Panc1 (cell line): ENCODE measurements at regions not wholly inside any gene's neighbourhood (a gene's known extent, or its start where the extent isn't known, plus 50 kb on each side); places are given as distances from the start of the nearest gene placed in this dataset.

Experiments
- ATAC-seq: fragments of 200-7000 bp; cut with Tn5 transposase; 2 replicates; pipeline ENCODE4 v1.9.1; 2020; ENCODE audit warnings: mild to moderate bottlenecking, moderate library complexity
- BruUV-seq: library from RNA; stranded (reverse); fragments of 400-500 nt; replicated peaks from 2 replicates; lab custom pipeline; 2021; lab: Mats Ljungman, UMichigan
- CTCF ChIA-PET: fragments of 300-600 bp; sonication (Branson Sonifier 250); formaldehyde crosslinking; loops from one replicate; lab custom pipeline; 2022; ENCODE audit warnings: antibody characterized with exemption; lab: Charles Lee
- POLR2A ChIA-PET: fragments of 300-600 bp; sonication (Branson Sonifier 250); formaldehyde crosslinking; loops from one replicate; lab custom pipeline; 2022; ENCODE audit warnings: antibody characterized with exemption; lab: Charles Lee
- DNase-seq: peaks from one replicate; pipeline ENCODE4 v3.0.0-alpha.2; 2010; ENCODE audit warnings: low read depth, low spot score
- H3K27ac ChIP-seq: 2 replicates; pipeline ENCODE4 v1.5.1; 2011; ENCODE audit warnings: mild to moderate bottlenecking, low read length, inconsistent platforms
- H3K27me3 ChIP-seq: fragments of 200-500 bp; sonication (Bioruptor generic); 2 replicates; pipeline ENCODE4 v1.6.0; 2014; ENCODE audit warnings: low read length, inconsistent platforms; ENCODE audit not compliant: control insufficient read depth, insufficient read depth
- H3K36me3 ChIP-seq: fragments of 200-500 bp; sonication (Bioruptor generic); 2 replicates; pipeline ENCODE4 v1.5.1; 2014; ENCODE audit warnings: inconsistent platforms, mild to moderate bottlenecking, low read length, moderate library complexity; ENCODE audit not compliant: control insufficient read depth, insufficient read depth
- H3K4me1 ChIP-seq: 2 replicates; pipeline ENCODE4 v1.5.1; 2011; ENCODE audit warnings: inconsistent platforms, mild to moderate bottlenecking, low read length, moderate library complexity; ENCODE audit not compliant: control insufficient read depth, insufficient read depth
- H3K4me3 ChIP-seq, 2 experiments: 2 replicates each; pipeline ENCODE4 v1.5.1; 2011 to 2012; ENCODE audit warnings: low read depth in 2 of 2, low read length in 2 of 2, mild to moderate bottlenecking in 2 of 2, inconsistent platforms in 1 of 2, moderate library complexity in 1 of 2
- H3K9me3 ChIP-seq: fragments of 200-500 bp; sonication (Bioruptor generic); 2 replicates; pipeline ENCODE4 v1.5.1; 2014; ENCODE audit warnings: low read depth, mild to moderate bottlenecking, inconsistent platforms, low read length, moderate library complexity; ENCODE audit not compliant: control insufficient read depth, insufficient read depth
- CTCF ChIP-seq: fragments of 450-650 bp; IDR thresholded peaks from 2 replicates; pipeline ENCODE4 v1.5.1; 2017; ENCODE audit warnings: mild to moderate bottlenecking
- POLR2AphosphoS5 ChIP-seq: IDR thresholded peaks from 2 replicates; pipeline ENCODE4 v1.6.1; 2012; ENCODE audit warnings: mild to moderate bottlenecking, low read depth, low read length, moderate library complexity
- REST ChIP-seq, 2 experiments: IDR thresholded peaks; 2 replicates each; pipeline ENCODE4 v1.6.1; 2011 to 2012; ENCODE audit warnings: low read depth in 2 of 2, control low read depth in 1 of 2, low read length in 1 of 2, mild to moderate bottlenecking in 1 of 2, moderate library complexity in 1 of 2; ENCODE audit not compliant: insufficient read depth in 1 of 2
- SIN3A ChIP-seq: IDR thresholded peaks from 2 replicates; pipeline ENCODE4 v1.6.1; 2012; ENCODE audit warnings: low read depth, mild to moderate bottlenecking, low read length, moderate library complexity, borderline replicate concordance; ENCODE audit not compliant: insufficient read depth
- TCF7L2 ChIP-seq: IDR thresholded peaks from 2 replicates; pipeline ENCODE4 v1.6.1; 2011; ENCODE audit warnings: mild to moderate bottlenecking, low read depth, low read length, inconsistent platforms
- in situ Hi-C: cut with HindIII; loops from 2 replicates; pipeline ENCODE4 v1.10.0; 2016; ENCODE audit warnings: low sequenced_read_pairs, low pct_unique_long_range_greater_than_20kb
- intact Hi-C: fragments of 100-400 bp; cut with micrococcal nuclease; formaldehyde crosslinking; loops from one replicate; pipeline ENCODE4 v1.10.0; 2022; ENCODE audit not compliant: unreplicated experiment

- H3K36me3 ChIP-seq, result no peaks in the 10 kb centered on the region
- ChIA-PET POLR2A (no interaction called here), CTCF (no interaction called here)
- H3K27me3 ChIP-seq, result no peaks in the 10 kb centered on the region
- in situ Hi-C loops, result no loop called here
- intact Hi-C loops, result no loop called here
- ATAC-seq (no peak), DNase-seq (no peak)
- no peak overlapping the region for H3K4me3 ChIP-seq
- H3K27ac ChIP-seq, result no peak overlapping the region
- TF ChIP-seq SIN3A, result no peak
- TF ChIP-seq POLR2AphosphoS5, result no peak
- TF ChIP-seq CTCF, result no peak
- no peak for TF ChIP-seq TCF7L2
- no peak for TF ChIP-seq REST (IDR thresholded peaks at IDR 0.05; ENCODE audit: insufficient read depth in 1 of 2, low read depth in 2 of 2, low read length in 1 of 2)
- no peaks in the 10 kb centered on the region for H3K4me1 ChIP-seq
- no TSS peak for BruUV-seq
- H3K9me3 ChIP-seq, result no peaks in the 10 kb centered on the region
Measured at GRCh38 chr15:26087881-26088280, 224.8 kb upstream of the ATP10A start.

DNA sequence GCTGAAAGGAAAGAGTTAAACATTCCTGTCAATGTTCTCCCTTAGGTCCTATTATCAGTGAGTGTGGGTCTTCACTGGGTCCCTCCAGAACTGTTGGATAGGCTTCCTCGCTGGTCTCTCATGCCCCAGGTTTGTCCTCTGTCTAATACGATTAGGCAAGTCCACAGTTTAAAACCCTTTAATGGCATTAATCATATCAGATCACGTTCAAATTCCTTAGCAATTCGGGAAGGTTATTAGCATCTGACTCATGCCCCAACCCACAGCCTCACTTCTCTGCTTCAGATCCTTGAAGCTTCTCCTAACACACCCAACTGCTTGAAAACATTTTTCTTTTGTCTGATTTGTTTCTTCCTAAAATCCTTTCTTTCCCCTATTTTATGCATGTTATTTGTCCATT is 224.3 kb upstream of the ATP10A start:
- Histone ChIP-seq H3K4me1 (no peaks in the 10 kb centered on the region), H3K27me3 (no peaks in the 10 kb centered on the region), H3K4me3 (no peak overlapping the region), H3K36me3 (no peaks in the 10 kb centered on the region), H3K9me3 (no peaks in the 10 kb centered on the region), H3K27ac (no peak overlapping the region)
- no peak for TF ChIP-seq SIN3A
- no peak for TF ChIP-seq POLR2AphosphoS5
- no peak for TF ChIP-seq CTCF
- no peak for TF ChIP-seq TCF7L2
- TF ChIP-seq REST (IDR thresholded peaks at IDR 0.05; ENCODE audit: insufficient read depth in 1 of 2, low read depth in 2 of 2, low read length in 1 of 2), result no peak
- ChIA-PET POLR2A (no interaction called here), CTCF (no interaction called here)
- intact Hi-C loops (no loop called here), in situ Hi-C loops (no loop called here)
- no TSS peak for BruUV-seq
- no peak for DNase-seq
- ATAC-seq, result no peak
